ENCODE measurements at regions not wholly inside any gene's neighbourhood (a gene's known extent, or its start where the extent isn't known, plus 50 kb on each side); places are given as distances from the start of the nearest gene placed in this dataset.

- TF ChIP-seq GATA3 (IDR thresholded peaks at IDR 0.05; ENCODE audit: low read depth, low read length) (no peak), GATA2 (IDR thresholded peaks at IDR 0.05; ENCODE audit: low read depth, low read length) (no peak)
Observed at GRCh38 chr6:91127752-91128151, 540.9 kb upstream of the MAP3K7 start.

- no peak for TF ChIP-seq GATA2 (IDR thresholded peaks at IDR 0.05; ENCODE audit: low read depth, low read length)
- TF ChIP-seq GATA3 (IDR thresholded peaks at IDR 0.05; ENCODE audit: low read depth, low read length): no peak
Observed at GRCh38 chr6:91126876-91127275, 540.0 kb upstream of the MAP3K7 start.

- no peak for TF ChIP-seq GATA3 (IDR thresholded peaks at IDR 0.05; ENCODE audit: low read depth, low read length)
- no peak for TF ChIP-seq GATA2 (IDR thresholded peaks at IDR 0.05; ENCODE audit: low read depth, low read length)
Observed at GRCh38 chr6:91117550-91117949, 530.7 kb upstream of the MAP3K7 start.

GRCh38 chr6:91114123-91114708, 527.3 kb upstream of the MAP3K7 start:
- TF ChIP-seq GATA2 (IDR thresholded peaks at IDR 0.05; ENCODE audit: low read depth, low read length): no peak
- TF ChIP-seq GATA3 (IDR thresholded peaks at IDR 0.05; ENCODE audit: low read depth, low read length): no peak

- TF ChIP-seq GATA3 (IDR thresholded peaks at IDR 0.05; ENCODE audit: low read depth, low read length) (no peak), GATA2 (IDR thresholded peaks at IDR 0.05; ENCODE audit: low read depth, low read length) (no peak)
Observed at GRCh38 chr6:91106083-91106482, 519.2 kb upstream of the MAP3K7 start.

GRCh38 chr6:91105532-91105931, 518.7 kb upstream of the MAP3K7 start:
- no peak for TF ChIP-seq GATA3 (IDR thresholded peaks at IDR 0.05; ENCODE audit: low read depth, low read length)

- TF ChIP-seq GATA2 (IDR thresholded peaks at IDR 0.05; ENCODE audit: low read depth, low read length): no peak
- TF ChIP-seq GATA3 (IDR thresholded peaks at IDR 0.05; ENCODE audit: low read depth, low read length): no peak
Observed at GRCh38 chr6:91099479-91099878, 512.6 kb upstream of the MAP3K7 start.

- TF ChIP-seq GATA3 (IDR thresholded peaks at IDR 0.05; ENCODE audit: low read depth, low read length) (no peak), GATA2 (IDR thresholded peaks at IDR 0.05; ENCODE audit: low read depth, low read length) (no peak)
Observed at GRCh38 chr6:91098006-91098405, 511.1 kb upstream of the MAP3K7 start.

GRCh38 chr6:91097364-91097763, 510.5 kb upstream of the MAP3K7 start:
- TF ChIP-seq GATA2 (IDR thresholded peaks at IDR 0.05; ENCODE audit: low read depth, low read length) (no peak), GATA3 (IDR thresholded peaks at IDR 0.05; ENCODE audit: low read depth, low read length) (no peak)

- no peak for TF ChIP-seq GATA2 (IDR thresholded peaks at IDR 0.05; ENCODE audit: low read depth, low read length)
Observed at GRCh38 chr6:91094806-91095475, 508.1 kb upstream of the MAP3K7 start.

GRCh38 chr6:91094341-91094740, 507.5 kb upstream of the MAP3K7 start:
- TF ChIP-seq GATA3 (IDR thresholded peaks at IDR 0.05; ENCODE audit: low read depth, low read length) (no peak), GATA2 (IDR thresholded peaks at IDR 0.05; ENCODE audit: low read depth, low read length) (no peak)

- TF ChIP-seq GATA3 (IDR thresholded peaks at IDR 0.05; ENCODE audit: low read depth, low read length) (no peak), GATA2 (IDR thresholded peaks at IDR 0.05; ENCODE audit: low read depth, low read length) (no peak)
Observed at GRCh38 chr6:91088976-91089375, 502.1 kb upstream of the MAP3K7 start.

GRCh38 chr6:91088515-91088914, 501.6 kb upstream of the MAP3K7 start:
- TF ChIP-seq GATA3 (IDR thresholded peaks at IDR 0.05; ENCODE audit: low read depth, low read length) (no peak), GATA2 (IDR thresholded peaks at IDR 0.05; ENCODE audit: low read depth, low read length) (no peak)

- TF ChIP-seq GATA3 (IDR thresholded peaks at IDR 0.05; ENCODE audit: low read depth, low read length) (no peak), GATA2 (IDR thresholded peaks at IDR 0.05; ENCODE audit: low read depth, low read length) (no peak)
Observed at GRCh38 chr6:91087908-91088307, 501.0 kb upstream of the MAP3K7 start.

GRCh38 chr6:91083211-91083610, 496.3 kb upstream of the MAP3K7 start:
- TF ChIP-seq GATA3 (IDR thresholded peaks at IDR 0.05; ENCODE audit: low read depth, low read length) (no peak), GATA2 (IDR thresholded peaks at IDR 0.05; ENCODE audit: low read depth, low read length) (no peak)
